ENCODE measurements at regions not wholly inside any gene's neighbourhood (a gene's known extent, or its start where the extent isn't known, plus 50 kb on each side); places are given as distances from the start of the nearest gene placed in this dataset.

- TF ChIP-seq CTCF (IDR thresholded peaks at IDR 0.05) = peak; percentile 41 to 69 (median 66)
- TF ChIP-seq POLR2A (IDR thresholded peaks at IDR 0.05) = no peak
- TF ChIP-seq EP300 (IDR thresholded peaks at IDR 0.05) = no peak
- TF ChIP-seq POLR2AphosphoS5 (IDR thresholded peaks at IDR 0.05) = peak in 1 of 2 donors; percentile 47
These were observed 201.3 kb downstream of the JCAD start for GRCh38 chr10:29857843-29858701.
